IMR-90 (cell line): ENCODE measurements at regions not wholly inside any gene's neighbourhood (a gene's known extent, or its start where the extent isn't known, plus 50 kb on each side); places are given as distances from the start of the nearest gene placed in this dataset.

Experiments used
- ATAC-seq: fragments of 200-7000 bp; cut with Tn5 transposase; 2 replicates; pipeline ENCODE4 v1.9.1; 2020; ENCODE audit warnings: low read depth, mild to moderate bottlenecking, moderate library complexity
- BruUV-seq: library from RNA; stranded (reverse); fragments of 400-500 nt; replicated peaks from 2 replicates; lab custom pipeline; 2021; lab: Mats Ljungman, UMichigan
- CTCF ChIA-PET: fragments of 300-600 bp; formaldehyde crosslinking; extraction: SDS; loops from one replicate; lab custom pipeline; 2021; ENCODE audit warnings: antibody characterized with exemption; lab: Yijun Ruan, JAX
- POLR2A ChIA-PET: fragments of 300-600 bp; sonication (Branson Sonifier 250); formaldehyde crosslinking; loops from one replicate; lab custom pipeline; 2022; ENCODE audit warnings: antibody characterized with exemption; ENCODE audit not compliant: unreplicated experiment; lab: Charles Lee
- DNase-seq: peaks from one replicate; pipeline ENCODE4 v3.0.0; 2013
- H2AFZ ChIP-seq: replicated peaks from 2 replicates; pipeline ENCODE3; 2013; ENCODE audit warnings: low read length, mild to moderate bottlenecking; ENCODE audit not compliant: poor library complexity
- H2AK5ac ChIP-seq: 2 replicates; pipeline ENCODE4 v1.6.1; 2013; ENCODE audit warnings: low read depth, low read length, inconsistent platforms
- H2AK9ac ChIP-seq: replicated peaks from 2 replicates; pipeline ENCODE3; 2013; ENCODE audit warnings: mild to moderate bottlenecking, low read depth, low read length, moderate library complexity; ENCODE audit not compliant: poor library complexity
- H2BK120ac ChIP-seq: 2 replicates; pipeline ENCODE4 v1.6.1; 2013; ENCODE audit warnings: low read depth, low read length, inconsistent platforms
- H2BK15ac ChIP-seq: 3 replicates; pipeline ENCODE4 v1.6.1; 2013; ENCODE audit warnings: low read depth, low read length, inconsistent platforms
- H2BK20ac ChIP-seq: 2 replicates; pipeline ENCODE4 v1.6.1; 2013; ENCODE audit warnings: low read depth, mild to moderate bottlenecking, inconsistent platforms, low read length, moderate library complexity
- H2BK5ac ChIP-seq: 2 replicates; pipeline ENCODE4 v1.6.1; 2013; ENCODE audit warnings: mild to moderate bottlenecking, low read depth, low read length, inconsistent platforms; ENCODE audit not compliant: poor library complexity, severe bottlenecking
- H3K14ac ChIP-seq: replicated peaks from 2 replicates; pipeline ENCODE4 v1.6.1; 2013; ENCODE audit warnings: low read depth, low read length, inconsistent platforms
- H3K18ac ChIP-seq: 2 replicates; pipeline ENCODE4 v1.6.1; 2013; ENCODE audit warnings: low read depth, low read length, control low read depth
- H3K23ac ChIP-seq: 2 replicates; pipeline ENCODE4 v1.6.1; 2013; ENCODE audit warnings: low read depth, low read length, inconsistent platforms
- H3K27ac ChIP-seq: 2 replicates; pipeline ENCODE4 v1.5.1; 2013; ENCODE audit warnings: mild to moderate bottlenecking, control low read depth, low read length; ENCODE audit not compliant: insufficient read depth
- H3K27me3 ChIP-seq: 2 replicates; pipeline ENCODE4 v1.6.1; 2013; ENCODE audit warnings: low read length; ENCODE audit not compliant: control insufficient read depth, insufficient read depth
- H3K36me3 ChIP-seq: 2 replicates; pipeline ENCODE4 v1.6.1; 2013; ENCODE audit warnings: low read length, mixed read lengths; ENCODE audit not compliant: control insufficient read depth, insufficient read depth
- H3K4ac ChIP-seq: 2 replicates; pipeline ENCODE4 v1.6.1; 2013; ENCODE audit warnings: low read depth, low read length, inconsistent platforms
- H3K4me1 ChIP-seq: 2 replicates; pipeline ENCODE4 v1.6.1; 2013; ENCODE audit warnings: low read length, mixed read lengths; ENCODE audit not compliant: control insufficient read depth, insufficient read depth
- H3K4me2 ChIP-seq: 2 replicates; pipeline ENCODE4 v1.6.1; 2013; ENCODE audit warnings: low read depth, mild to moderate bottlenecking, control low read depth, low read length, moderate library complexity
- H3K4me3 ChIP-seq: 2 replicates; pipeline ENCODE4 v1.5.1; 2013; ENCODE audit warnings: low read depth, mild to moderate bottlenecking, control low read depth, low read length, moderate library complexity; ENCODE audit not compliant: insufficient read depth
- H3K56ac ChIP-seq: 2 replicates; pipeline ENCODE4 v1.6.1; 2013; ENCODE audit warnings: low read length, inconsistent platforms; ENCODE audit not compliant: insufficient read depth; ENCODE audit errors: extremely low read depth
- H3K79me1 ChIP-seq, 2 experiments: 2 replicates each; pipeline ENCODE4 v1.6.1; 2013; ENCODE audit warnings: low read length in 2 of 2, inconsistent platforms in 1 of 2, low read depth in 1 of 2
- H3K9ac ChIP-seq: 2 replicates; pipeline ENCODE4 v1.6.1; 2013; ENCODE audit warnings: low read depth, low read length, control low read depth
- H3K9me1 ChIP-seq: 2 replicates; pipeline ENCODE4 v1.6.1; 2013; ENCODE audit warnings: low read length, inconsistent platforms; ENCODE audit not compliant: insufficient read depth
- H3K9me3 ChIP-seq: 2 replicates; pipeline ENCODE4 v1.6.1; 2013; ENCODE audit warnings: low read length; ENCODE audit not compliant: control insufficient read depth, insufficient read depth
- H4K20me1 ChIP-seq: 2 replicates; pipeline ENCODE4 v1.6.1; 2013; ENCODE audit warnings: low read length, inconsistent platforms; ENCODE audit not compliant: insufficient read depth
- H4K5ac ChIP-seq: 2 replicates; pipeline ENCODE4 v1.6.1; 2013; ENCODE audit warnings: mild to moderate bottlenecking, low read depth, low read length, control low read depth
- H4K8ac ChIP-seq, 2 experiments: 2 replicates each; pipeline ENCODE4 v1.6.1; 2013; ENCODE audit warnings: low read depth in 2 of 2, low read length in 2 of 2, control low read depth in 1 of 2, inconsistent platforms in 1 of 2
- H4K91ac ChIP-seq: 2 replicates; pipeline ENCODE4 v1.6.1; 2013; ENCODE audit warnings: low read depth, low read length, inconsistent platforms; ENCODE audit not compliant: insufficient read depth
- BHLHE40 ChIP-seq: fragments of 150-350 bp; IDR thresholded peaks from 2 replicates; pipeline ENCODE4 v1.6.1; 2016; ENCODE audit warnings: mild to moderate bottlenecking, low read depth, low read length
- CEBPB ChIP-seq: IDR thresholded peaks from 2 replicates; pipeline ENCODE4 v1.6.1; 2012; ENCODE audit warnings: low read depth, low read length, improper control_type of control experiment
- CHD1 ChIP-seq: IDR thresholded peaks from 2 replicates; pipeline ENCODE4 v1.6.1; 2012; ENCODE audit warnings: low read depth, low read length, improper control_type of control experiment
- CTCF ChIP-seq: conservative IDR thresholded peaks from 2 replicates; pipeline ENCODE4 v1.5.1; 2012; ENCODE audit warnings: mild to moderate bottlenecking, low read depth, low read length, improper control_type of control experiment
- ELK1 ChIP-seq: fragments of 150-350 bp; IDR thresholded peaks from 2 replicates; pipeline ENCODE4 v1.6.1; 2016; ENCODE audit warnings: low read depth, mild to moderate bottlenecking, low read length, moderate library complexity, borderline replicate concordance
- FOS ChIP-seq: fragments of 150-350 bp; IDR thresholded peaks from 2 replicates; pipeline ENCODE4 v1.6.1; 2016; ENCODE audit warnings: low read depth, low read length
- MAFK ChIP-seq: IDR thresholded peaks from 2 replicates; pipeline ENCODE4 v1.6.1; 2012; ENCODE audit warnings: low read depth, low read length, improper control_type of control experiment
- MAZ ChIP-seq: IDR thresholded peaks from 2 replicates; pipeline ENCODE4 v1.6.1; 2012; ENCODE audit warnings: low read depth, mild to moderate bottlenecking, low read length, improper control_type of control experiment, moderate library complexity, borderline replicate concordance
- MXI1 ChIP-seq: IDR thresholded peaks from 2 replicates; pipeline ENCODE4 v1.6.1; 2012; ENCODE audit warnings: low read depth, mild to moderate bottlenecking, low read length, moderate library complexity, borderline replicate concordance
- NFE2L2 ChIP-seq: fragments of 150-350 bp; IDR thresholded peaks from 2 replicates; pipeline ENCODE4 v1.6.1; 2016; ENCODE audit warnings: low read depth, mild to moderate bottlenecking, low read length
- POLR2A ChIP-seq: IDR thresholded peaks from 2 replicates; pipeline ENCODE4 v1.6.1; 2012; ENCODE audit warnings: mild to moderate bottlenecking, low read depth, low read length
- RCOR1 ChIP-seq: IDR thresholded peaks from 2 replicates; pipeline ENCODE4 v1.6.1; 2012; ENCODE audit warnings: mild to moderate bottlenecking, low read length, improper control_type of control experiment; ENCODE audit not compliant: insufficient replicate concordance
- RFX5 ChIP-seq: IDR thresholded peaks from 2 replicates; pipeline ENCODE4 v1.8.0; 2012; ENCODE audit warnings: low read depth, mild to moderate bottlenecking, low read length, moderate library complexity
- SMC3 ChIP-seq: fragments of 150-350 bp; IDR thresholded peaks from 2 replicates; pipeline ENCODE4 v1.6.1; 2016; ENCODE audit warnings: low read depth, mild to moderate bottlenecking, antibody characterized with exemption, low read length, moderate library complexity
- USF2 ChIP-seq: fragments of 150-350 bp; IDR thresholded peaks from 2 replicates; pipeline ENCODE4 v1.6.1; 2017; ENCODE audit warnings: mild to moderate bottlenecking, antibody characterized with exemption, low read length, low read depth
- WGBS, 2 experiments: methylation state at CpG; one replicate each; pipeline versions ENCODE4 v1.1.5 to v1.1.7; 2013; ENCODE audit warnings: missing lambda C conversion rate in 2 of 2; ENCODE audit not compliant: insufficient read length in 1 of 2; ENCODE audit errors: extremely low coverage in 2 of 2; 5-methylcytosine and 5-hydroxymethylcytosine counted together
- dilution Hi-C: fragments of 300-500 bp; cut with HindIII; formaldehyde crosslinking; loops from one replicate; pipeline ENCODE4 v1.14.3; 2018; ENCODE audit warnings: low sequenced_read_pairs; ENCODE audit not compliant: unreplicated experiment
- in situ Hi-C: fragments of 300-500 bp; cut with MboI; formaldehyde crosslinking; loops from 3 replicates; pipeline ENCODE4 v1.14.3; 2019; ENCODE audit warnings: low sequenced_read_pairs, inconsistent platforms, mixed read lengths
- intact Hi-C: fragments of 100-400 bp; cut with micrococcal nuclease; formaldehyde crosslinking; loops from 2 replicates; pipeline ENCODE4 v1.10.0; 2022

GRCh38 chr2:45103351-45104345 is 94.4 kb upstream of the SIX2 start:
- Histone ChIP-seq H2AK5ac (no peak overlapping the region), H3K9ac (no peak overlapping the region), H3K27me3 (peaks cover 20% of the 10 kb centered on the region), H4K8ac (no peak overlapping the region), H3K79me1 (no peaks in the 10 kb centered on the region), H4K91ac (no peak overlapping the region), H3K23ac (no peak overlapping the region), H2AK9ac (no peak overlapping the region), H3K27ac (no peak overlapping the region), H3K9me1 (no peaks in the 10 kb centered on the region), H2BK120ac (no peak overlapping the region), H3K4me2 (no peak overlapping the region), H2BK5ac (no peak overlapping the region), H2AFZ (no peak overlapping the region), H3K4ac (no peak overlapping the region), H3K9me3 (no peaks in the 10 kb centered on the region), H3K4me1 (no peaks in the 10 kb centered on the region), H3K18ac (no peak overlapping the region), H3K56ac (no peak overlapping the region), H3K4me3 (no peak overlapping the region), H3K36me3 (no peaks in the 10 kb centered on the region), H2BK15ac (no peak overlapping the region), H3K14ac (no peak overlapping the region), H4K5ac (no peak overlapping the region), H2BK20ac (no peak overlapping the region), H4K20me1 (no peaks in the 10 kb centered on the region)
- dilution Hi-C loops, result no loop called here
- no TSS peak for BruUV-seq
- in situ Hi-C loops, result no loop called here
- no CpG with 5 or more reads among the region's 8 CpGs for WGBS, 2 experiments
- intact Hi-C loops, result no loop called here
- DNase-seq (no peak), ATAC-seq (no peak)
- POLR2A ChIA-PET, result no interaction called here
- CTCF ChIA-PET, result interaction anchor here (0.5 kb wide), 1 partner anchor 552 kb away, joined by 3 read pairs; no protein-coding TSS in a partner anchor
- TF ChIP-seq USF2, result no peak
- TF ChIP-seq MAZ, result no peak
- TF ChIP-seq RCOR1, result no peak
- no peak for TF ChIP-seq BHLHE40
- TF ChIP-seq SMC3, result no peak
- TF ChIP-seq FOS, result no peak
- TF ChIP-seq MAFK, result no peak
- TF ChIP-seq NFE2L2, result no peak
- TF ChIP-seq CEBPB, result no peak
- no peak for TF ChIP-seq POLR2A
- no peak for TF ChIP-seq CHD1
- TF ChIP-seq MXI1, result no peak
- TF ChIP-seq CTCF, result no peak
- TF ChIP-seq RFX5, result no peak
- no peak for TF ChIP-seq ELK1
